ENCODE measurements at regions not wholly inside any gene's neighbourhood (a gene's known extent, or its start where the extent isn't known, plus 50 kb on each side); places are given as distances from the start of the nearest gene placed in this dataset.
A peak's percentile ranks its signal among the peaks of the same experiment; 100 is the strongest.

GRCh38 chr4:84385203-84385602 lies 113.9 kb downstream of the NKX6-1 start:
- TF ChIP-seq CTCF (IDR thresholded peaks at IDR 0.05; ENCODE audit: control insufficient read depth, insufficient read depth, low read depth, low read length, missing control alignments) = no peak
- no peak overlapping the region for H3K4me3 ChIP-seq (ENCODE audit: control insufficient read depth, low read depth, low read length)
- DNase-seq (ENCODE audit: low read depth) = no peak

- no peak for TF ChIP-seq CTCF (IDR thresholded peaks at IDR 0.05; ENCODE audit: control insufficient read depth, insufficient read depth, low read depth, low read length, missing control alignments)
- no peak for DNase-seq (ENCODE audit: low read depth)
- no peak overlapping the region for H3K4me3 ChIP-seq (ENCODE audit: control insufficient read depth, low read depth, low read length)
Measured at GRCh38 chr4:84384801-84385200, 114.3 kb downstream of the NKX6-1 start.

- H3K4me3 ChIP-seq (ENCODE audit: control insufficient read depth, low read depth, low read length) = no peak overlapping the region
- no peak for TF ChIP-seq CTCF (IDR thresholded peaks at IDR 0.05; ENCODE audit: control insufficient read depth, insufficient read depth, low read depth, low read length, missing control alignments)
- no peak for DNase-seq (ENCODE audit: low read depth)
Measured at GRCh38 chr4:84381759-84382158, 117.3 kb downstream of the NKX6-1 start.

GRCh38 chr4:84379917-84380641 lies 119.0 kb downstream of the NKX6-1 start:
- peak; percentile 21 for DNase-seq (ENCODE audit: low read depth)
- TF ChIP-seq CTCF (IDR thresholded peaks at IDR 0.05; ENCODE audit: control insufficient read depth, insufficient read depth, low read depth, low read length, missing control alignments) = no peak
- no peak overlapping the region for H3K4me3 ChIP-seq (ENCODE audit: control insufficient read depth, low read depth, low read length)

GRCh38 chr4:84378983-84379382 lies 120.1 kb downstream of the NKX6-1 start:
- TF ChIP-seq CTCF (IDR thresholded peaks at IDR 0.05; ENCODE audit: control insufficient read depth, insufficient read depth, low read depth, low read length, missing control alignments) = no peak
- no peak for DNase-seq (ENCODE audit: low read depth)
- H3K4me3 ChIP-seq (ENCODE audit: control insufficient read depth, low read depth, low read length) = no peak overlapping the region

GRCh38 chr4:84378356-84378755 lies 120.7 kb downstream of the NKX6-1 start:
- TF ChIP-seq CTCF (IDR thresholded peaks at IDR 0.05; ENCODE audit: control insufficient read depth, insufficient read depth, low read depth, low read length, missing control alignments) = no peak
- no peak overlapping the region for H3K4me3 ChIP-seq (ENCODE audit: control insufficient read depth, low read depth, low read length)
- DNase-seq (ENCODE audit: low read depth) = no peak

All from AG09309 (cell line).